Activated naive CD8-positive, alpha-beta T cell treated with anti-CD3 and anti-CD28 coated beads, Interleukin-2, amount 10 ng/mL, durations not matched to agents 7 days and 5 days (primary cell): ENCODE measurements at regions not wholly inside any gene's neighbourhood (a gene's known extent, or its start where the extent isn't known, plus 50 kb on each side); places are given as distances from the start of the nearest gene placed in this dataset.

ENCODE experiments used
- ATAC-seq: fragments of 150-1000 bp; cut with Tn5 transposase; one replicate; pipeline ENCODE4 v1.10.0; 2021; ENCODE audit warnings: low read depth, moderate library complexity
- POLR2A ChIA-PET: fragments of 350-600 bp; sonication (Branson Sonifier 250); formaldehyde crosslinking; loops from one replicate; lab custom pipeline; 2021; ENCODE audit warnings: antibody characterized with exemption; lab: Charles Lee
- DNase-seq: peaks from one replicate; pipeline ENCODE4 v3.0.0; 2021
- H3K27ac Mint-ChIP-seq: one replicate; pipeline ENCODE4 v1.8.0; 2022; ENCODE audit warnings: mild to moderate bottlenecking, mixed read lengths
- H3K27me3 Mint-ChIP-seq: one replicate; pipeline ENCODE4 v1.8.0; 2022; ENCODE audit warnings: mild to moderate bottlenecking, moderate library complexity, mixed read lengths
- H3K36me3 Mint-ChIP-seq: one replicate; pipeline ENCODE4 v1.8.0; 2021; ENCODE audit warnings: mild to moderate bottlenecking, mixed read lengths
- H3K4me1 Mint-ChIP-seq: one replicate; pipeline ENCODE4 v1.8.0; 2021; ENCODE audit warnings: mixed read lengths
- H3K4me3 Mint-ChIP-seq: one replicate; pipeline ENCODE4 v1.8.0; 2022; ENCODE audit warnings: mild to moderate bottlenecking, moderate library complexity, mixed read lengths
- H3K9me3 Mint-ChIP-seq: one replicate; pipeline ENCODE4 v1.8.0; 2021; ENCODE audit warnings: mixed read lengths

GRCh38 chr11:32039149-32039548, 51.7 kb upstream of the RCN1 start:
- no peaks in the 10 kb centered on the region for H3K4me1 Mint-ChIP-seq
- H3K4me3 Mint-ChIP-seq = no peak overlapping the region
- ATAC-seq = no peak
- H3K36me3 Mint-ChIP-seq = no peaks in the 10 kb centered on the region
- POLR2A ChIA-PET = no interaction called here
- no peak for DNase-seq
- H3K9me3 Mint-ChIP-seq = no peaks in the 10 kb centered on the region
- H3K27ac Mint-ChIP-seq = no peak overlapping the region
- peaks cover 10% of the 10 kb centered on the region for H3K27me3 Mint-ChIP-seq

- Mint-ChIP-seq H3K9me3 (no peaks in the 10 kb centered on the region), H3K4me1 (no peaks in the 10 kb centered on the region), H3K27ac (no peak overlapping the region), H3K36me3 (no peaks in the 10 kb centered on the region), H3K27me3 (peaks cover 13% of the 10 kb centered on the region), H3K4me3 (no peak overlapping the region)
- POLR2A ChIA-PET = no interaction called here
- DNase-seq (no peak), ATAC-seq (no peak)
Measured at GRCh38 chr11:32034680-32035079, 56.2 kb upstream of the RCN1 start.

- POLR2A ChIA-PET = no interaction called here
- DNase-seq (no peak), ATAC-seq (no peak)
- H3K27me3 Mint-ChIP-seq = peaks cover 13% of the 10 kb centered on the region
- H3K27ac Mint-ChIP-seq = no peak overlapping the region
- no peak overlapping the region for H3K4me3 Mint-ChIP-seq
- H3K4me1 Mint-ChIP-seq = no peaks in the 10 kb centered on the region
- H3K36me3 Mint-ChIP-seq = no peaks in the 10 kb centered on the region
- no peaks in the 10 kb centered on the region for H3K9me3 Mint-ChIP-seq
Measured at GRCh38 chr11:32034149-32034548, 56.7 kb upstream of the RCN1 start.

GRCh38 chr11:32033491-32033890, 57.4 kb upstream of the RCN1 start:
- no peak for DNase-seq
- H3K27ac Mint-ChIP-seq = no peak overlapping the region
- POLR2A ChIA-PET = no interaction called here
- H3K4me1 Mint-ChIP-seq = no peaks in the 10 kb centered on the region
- H3K27me3 Mint-ChIP-seq = peaks cover 12% of the 10 kb centered on the region
- H3K4me3 Mint-ChIP-seq = no peak overlapping the region
- no peak for ATAC-seq
- H3K9me3 Mint-ChIP-seq = no peaks in the 10 kb centered on the region
- H3K36me3 Mint-ChIP-seq = no peaks in the 10 kb centered on the region

- no peaks in the 10 kb centered on the region for H3K36me3 Mint-ChIP-seq
Measured at GRCh38 chr11:32033067-32033466, 57.8 kb upstream of the RCN1 start.

GRCh38 chr11:32032478-32032877, 58.4 kb upstream of the RCN1 start:
- Mint-ChIP-seq H3K36me3 (no peaks in the 10 kb centered on the region), H3K9me3 (no peaks in the 10 kb centered on the region), H3K4me1 (no peaks in the 10 kb centered on the region), H3K27ac (no peak overlapping the region), H3K4me3 (no peak overlapping the region), H3K27me3 (peaks cover 6% of the 10 kb centered on the region)
- ATAC-seq (no peak), DNase-seq (no peak)
- POLR2A ChIA-PET = no interaction called here

More at GRCh38 chr11:32033067-32033466, 57.8 kb upstream of the RCN1 start:
- H3K4me3 Mint-ChIP-seq = no peak overlapping the region
- peaks cover 7% of the 10 kb centered on the region for H3K27me3 Mint-ChIP-seq
- H3K27ac Mint-ChIP-seq = no peak overlapping the region
- H3K4me1 Mint-ChIP-seq = no peaks in the 10 kb centered on the region
- POLR2A ChIA-PET = no interaction called here
- DNase-seq = no peak
- no peaks in the 10 kb centered on the region for H3K9me3 Mint-ChIP-seq
- no peak for ATAC-seq

- H3K36me3 Mint-ChIP-seq = no peaks in the 10 kb centered on the region
- no peak overlapping the region for H3K27ac Mint-ChIP-seq
- DNase-seq (no peak), ATAC-seq (no peak)
- no peaks in the 10 kb centered on the region for H3K4me1 Mint-ChIP-seq
- peaks cover 6% of the 10 kb centered on the region for H3K27me3 Mint-ChIP-seq
- POLR2A ChIA-PET = no interaction called here
- H3K4me3 Mint-ChIP-seq = no peak overlapping the region
- H3K9me3 Mint-ChIP-seq = no peaks in the 10 kb centered on the region
Measured at GRCh38 chr11:32032052-32032451, 58.8 kb upstream of the RCN1 start.

GRCh38 chr11:32030875-32031503, 59.9 kb upstream of the RCN1 start:
- POLR2A ChIA-PET = no interaction called here
- ATAC-seq = no peak
- no peak overlapping the region for H3K4me3 Mint-ChIP-seq
- H3K4me1 Mint-ChIP-seq = no peaks in the 10 kb centered on the region
- no peaks in the 10 kb centered on the region for H3K9me3 Mint-ChIP-seq
- peaks cover 6% of the 10 kb centered on the region for H3K27me3 Mint-ChIP-seq
- no peak overlapping the region for H3K27ac Mint-ChIP-seq
- no peaks in the 10 kb centered on the region for H3K36me3 Mint-ChIP-seq
- DNase-seq = no peak

- Mint-ChIP-seq H3K36me3 (no peaks in the 10 kb centered on the region), H3K27me3 (peaks cover 3% of the 10 kb centered on the region), H3K4me3 (no peak overlapping the region), H3K27ac (no peak overlapping the region), H3K9me3 (no peaks in the 10 kb centered on the region), H3K4me1 (no peaks in the 10 kb centered on the region)
- POLR2A ChIA-PET = no interaction called here
- ATAC-seq (no peak), DNase-seq (no peak)
Measured at GRCh38 chr11:32029721-32030120, 61.2 kb upstream of the RCN1 start.

- ATAC-seq (no peak), DNase-seq (no peak)
- Mint-ChIP-seq H3K9me3 (no peaks in the 10 kb centered on the region), H3K4me3 (no peak overlapping the region), H3K4me1 (no peaks in the 10 kb centered on the region), H3K27ac (no peak overlapping the region), H3K27me3 (peaks cover 3% of the 10 kb centered on the region), H3K36me3 (no peaks in the 10 kb centered on the region)
- POLR2A ChIA-PET = no interaction called here
Measured at GRCh38 chr11:32028201-32028600, 62.7 kb upstream of the RCN1 start.

GRCh38 chr11:32026766-32027165, 64.1 kb upstream of the RCN1 start:
- H3K27me3 Mint-ChIP-seq = peaks cover 3% of the 10 kb centered on the region
- H3K9me3 Mint-ChIP-seq = no peaks in the 10 kb centered on the region
- ATAC-seq (no peak), DNase-seq (no peak)
- POLR2A ChIA-PET = no interaction called here
- H3K4me1 Mint-ChIP-seq = no peaks in the 10 kb centered on the region
- H3K36me3 Mint-ChIP-seq = no peaks in the 10 kb centered on the region
- no peak overlapping the region for H3K4me3 Mint-ChIP-seq
- H3K27ac Mint-ChIP-seq = no peak overlapping the region

GRCh38 chr11:32024948-32025347, 65.9 kb upstream of the RCN1 start:
- POLR2A ChIA-PET = no interaction called here
- Mint-ChIP-seq H3K27me3 (peaks cover 3% of the 10 kb centered on the region), H3K36me3 (no peaks in the 10 kb centered on the region), H3K27ac (no peak overlapping the region), H3K4me3 (no peak overlapping the region), H3K4me1 (no peaks in the 10 kb centered on the region), H3K9me3 (no peaks in the 10 kb centered on the region)
- ATAC-seq (no peak), DNase-seq (no peak)

GRCh38 chr11:32023370-32024305, 67.2 kb upstream of the RCN1 start:
- H3K4me3 Mint-ChIP-seq = no peak overlapping the region
- H3K27me3 Mint-ChIP-seq = peaks cover 3% of the 10 kb centered on the region
- DNase-seq (no peak), ATAC-seq (no peak)
- H3K36me3 Mint-ChIP-seq = no peaks in the 10 kb centered on the region
- POLR2A ChIA-PET = no interaction called here
- no peaks in the 10 kb centered on the region for H3K9me3 Mint-ChIP-seq
- no peak overlapping the region for H3K27ac Mint-ChIP-seq
- no peaks in the 10 kb centered on the region for H3K4me1 Mint-ChIP-seq

- H3K9me3 Mint-ChIP-seq = no peaks in the 10 kb centered on the region
Measured at GRCh38 chr11:32018672-32019071, 72.2 kb upstream of the RCN1 start.

More at GRCh38 chr11:32018672-32019071, 72.2 kb upstream of the RCN1 start:
- Mint-ChIP-seq H3K4me1 (no peaks in the 10 kb centered on the region), H3K4me3 (no peak overlapping the region), H3K27me3 (peaks cover 6% of the 10 kb centered on the region), H3K36me3 (no peaks in the 10 kb centered on the region), H3K27ac (no peak overlapping the region)
- ATAC-seq (no peak), DNase-seq (no peak)
- POLR2A ChIA-PET = no interaction called here
